ENCODE measurements at regions not wholly inside any gene's neighbourhood (a gene's known extent, or its start where the extent isn't known, plus 50 kb on each side); places are given as distances from the start of the nearest gene placed in this dataset.

DNA sequence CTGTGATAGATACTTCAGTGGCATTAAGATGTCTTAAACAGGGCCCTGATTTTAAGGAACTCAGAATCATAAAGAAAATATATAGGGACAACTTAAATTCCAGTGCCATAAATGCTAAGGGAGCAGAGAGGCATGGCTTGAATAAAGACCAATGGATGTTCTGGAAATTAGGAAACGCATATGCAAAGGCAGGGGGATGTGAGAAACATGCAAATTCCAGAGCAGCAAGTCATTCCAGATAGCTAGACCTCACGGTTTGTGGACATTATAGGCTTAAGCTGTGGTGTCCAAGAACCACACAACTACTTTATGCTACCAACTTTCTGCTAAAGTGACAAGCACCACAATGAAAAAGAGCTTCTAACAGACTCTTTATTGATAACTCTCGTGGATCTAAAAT lies 132.6 kb upstream of the ANK2 start:
- WGBS (ENCODE audit: insufficient coverage) = 73% methylated on average over 3 of the region's 3 CpGs

GRCh38 chr4:112923516-112923915 lies 125.9 kb upstream of the ANK2 start:
- no peak overlapping the region for H3K27ac ChIP-seq (ENCODE audit: low read depth, low read length)
- H3K4me1 ChIP-seq (ENCODE audit: control insufficient read depth, insufficient read depth, low read length) = peaks cover 4% of the 10 kb centered on the region
- H3K27me3 ChIP-seq (ENCODE audit: control insufficient read depth, insufficient read depth, low read length) = no peaks in the 10 kb centered on the region
- H3K4me3 ChIP-seq (ENCODE audit: low read depth, low read length) = no peak overlapping the region
- H3K9me3 ChIP-seq (ENCODE audit: control insufficient read depth, insufficient read depth, low read length) = no peaks in the 10 kb centered on the region
- H3K36me3 ChIP-seq (ENCODE audit: control insufficient read depth, insufficient read depth, low read length) = no peaks in the 10 kb centered on the region
- DNase-seq (ENCODE audit: low read depth in 4 of 6, low spot score in 6 of 6) = no peak
- no CpG with 5 or more reads among the region's 1 CpG for WGBS (ENCODE audit: insufficient coverage)

More for the DNA sequence above, 132.6 kb upstream of the ANK2 start:
- Histone ChIP-seq H3K27ac (ENCODE audit: low read depth, low read length) (no peak overlapping the region), H3K27me3 (ENCODE audit: control insufficient read depth, insufficient read depth, low read length) (no peaks in the 10 kb centered on the region), H3K36me3 (ENCODE audit: control insufficient read depth, insufficient read depth, low read length) (no peaks in the 10 kb centered on the region), H3K4me3 (ENCODE audit: low read depth, low read length) (no peak overlapping the region), H3K9me3 (ENCODE audit: control insufficient read depth, insufficient read depth, low read length) (no peaks in the 10 kb centered on the region), H3K4me1 (ENCODE audit: control insufficient read depth, insufficient read depth, low read length) (no peaks in the 10 kb centered on the region)
- DNase-seq (ENCODE audit: low read depth in 4 of 6, low spot score in 6 of 6) = no peak

DNA sequence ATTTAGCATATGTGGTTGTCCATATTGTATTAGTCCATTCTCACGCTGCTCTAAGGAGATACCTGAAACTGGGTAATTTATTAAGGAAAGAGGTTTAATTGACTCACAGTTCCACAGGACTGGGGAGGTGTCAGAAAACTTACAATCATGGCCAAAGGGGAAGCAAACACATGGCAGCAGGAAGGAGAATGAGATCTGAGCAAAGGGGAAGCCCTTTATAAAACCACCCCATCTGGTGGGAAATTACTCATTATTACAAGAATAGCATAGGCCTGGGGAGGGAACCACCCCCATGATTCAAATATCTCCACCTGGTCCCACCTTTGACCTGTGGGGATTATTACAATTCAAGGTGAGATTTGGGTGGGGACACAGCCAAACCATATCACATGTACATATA lies 122.6 kb upstream of the ANK2 start:
- Histone ChIP-seq H3K36me3 (ENCODE audit: control insufficient read depth, insufficient read depth, low read length) (no peaks in the 10 kb centered on the region), H3K4me3 (ENCODE audit: low read depth, low read length) (no peak overlapping the region), H3K27ac (ENCODE audit: low read depth, low read length) (no peak overlapping the region), H3K27me3 (ENCODE audit: control insufficient read depth, insufficient read depth, low read length) (no peaks in the 10 kb centered on the region), H3K9me3 (ENCODE audit: control insufficient read depth, insufficient read depth, low read length) (no peaks in the 10 kb centered on the region), H3K4me1 (ENCODE audit: control insufficient read depth, insufficient read depth, low read length) (peaks cover 4% of the 10 kb centered on the region)
- no peak for DNase-seq (ENCODE audit: low read depth in 4 of 6, low spot score in 6 of 6)
- 100% methylated on average over 1 of the region's 1 CpG for WGBS (ENCODE audit: insufficient coverage)

GRCh38 chr4:112927544-112927943 lies 121.9 kb upstream of the ANK2 start:
- Histone ChIP-seq H3K27ac (ENCODE audit: low read depth, low read length) (no peak overlapping the region), H3K4me3 (ENCODE audit: low read depth, low read length) (no peak overlapping the region), H3K27me3 (ENCODE audit: control insufficient read depth, insufficient read depth, low read length) (no peaks in the 10 kb centered on the region), H3K9me3 (ENCODE audit: control insufficient read depth, insufficient read depth, low read length) (no peaks in the 10 kb centered on the region), H3K36me3 (ENCODE audit: control insufficient read depth, insufficient read depth, low read length) (no peaks in the 10 kb centered on the region), H3K4me1 (ENCODE audit: control insufficient read depth, insufficient read depth, low read length) (peaks cover 4% of the 10 kb centered on the region)
- no peak for DNase-seq (ENCODE audit: low read depth in 4 of 6, low spot score in 6 of 6)
- no CpG with 5 or more reads among the region's 1 CpG for WGBS (ENCODE audit: insufficient coverage)

GRCh38 chr4:112931001-112931400 lies 118.5 kb upstream of the ANK2 start:
- DNase-seq (ENCODE audit: low read depth in 4 of 6, low spot score in 6 of 6) = no peak
- Histone ChIP-seq H3K4me3 (ENCODE audit: low read depth, low read length) (no peak overlapping the region), H3K9me3 (ENCODE audit: control insufficient read depth, insufficient read depth, low read length) (no peaks in the 10 kb centered on the region), H3K27ac (ENCODE audit: low read depth, low read length) (no peak overlapping the region), H3K4me1 (ENCODE audit: control insufficient read depth, insufficient read depth, low read length) (no peaks in the 10 kb centered on the region), H3K27me3 (ENCODE audit: control insufficient read depth, insufficient read depth, low read length) (no peaks in the 10 kb centered on the region), H3K36me3 (ENCODE audit: control insufficient read depth, insufficient read depth, low read length) (no peaks in the 10 kb centered on the region)
- 73% methylated on average over 2 of the region's 4 CpGs for WGBS (ENCODE audit: insufficient coverage)

DNA sequence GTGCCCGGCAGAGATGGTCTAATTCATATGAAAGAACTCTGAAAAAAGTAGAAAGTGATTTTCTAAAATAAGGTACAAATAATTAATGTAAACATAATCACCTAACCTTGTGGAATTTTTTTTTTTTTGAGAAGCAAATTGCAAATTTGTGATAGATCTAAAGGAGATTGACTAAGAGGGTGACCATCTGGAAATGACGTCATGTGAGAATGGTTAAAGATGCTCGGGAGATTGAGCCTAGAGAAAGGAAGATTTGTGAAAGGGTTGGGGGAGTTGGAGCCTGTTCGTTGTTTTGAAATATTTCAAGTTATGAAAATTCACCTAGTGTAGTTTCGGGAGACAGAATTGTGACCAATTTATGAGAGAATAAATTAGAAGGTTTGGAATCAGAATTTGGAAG lies 115.7 kb upstream of the ANK2 start:
- no peak overlapping the region for H3K27ac ChIP-seq (ENCODE audit: low read depth, low read length)
- H3K27me3 ChIP-seq (ENCODE audit: control insufficient read depth, insufficient read depth, low read length) = no peaks in the 10 kb centered on the region
- no peaks in the 10 kb centered on the region for H3K9me3 ChIP-seq (ENCODE audit: control insufficient read depth, insufficient read depth, low read length)
- H3K36me3 ChIP-seq (ENCODE audit: control insufficient read depth, insufficient read depth, low read length) = no peaks in the 10 kb centered on the region
- WGBS (ENCODE audit: insufficient coverage) = 88% methylated on average over 4 of the region's 5 CpGs
- no peak for DNase-seq (ENCODE audit: low read depth in 4 of 6, low spot score in 6 of 6)
- no peak overlapping the region for H3K4me3 ChIP-seq (ENCODE audit: low read depth, low read length)
- H3K4me1 ChIP-seq (ENCODE audit: control insufficient read depth, insufficient read depth, low read length) = no peaks in the 10 kb centered on the region

DNA sequence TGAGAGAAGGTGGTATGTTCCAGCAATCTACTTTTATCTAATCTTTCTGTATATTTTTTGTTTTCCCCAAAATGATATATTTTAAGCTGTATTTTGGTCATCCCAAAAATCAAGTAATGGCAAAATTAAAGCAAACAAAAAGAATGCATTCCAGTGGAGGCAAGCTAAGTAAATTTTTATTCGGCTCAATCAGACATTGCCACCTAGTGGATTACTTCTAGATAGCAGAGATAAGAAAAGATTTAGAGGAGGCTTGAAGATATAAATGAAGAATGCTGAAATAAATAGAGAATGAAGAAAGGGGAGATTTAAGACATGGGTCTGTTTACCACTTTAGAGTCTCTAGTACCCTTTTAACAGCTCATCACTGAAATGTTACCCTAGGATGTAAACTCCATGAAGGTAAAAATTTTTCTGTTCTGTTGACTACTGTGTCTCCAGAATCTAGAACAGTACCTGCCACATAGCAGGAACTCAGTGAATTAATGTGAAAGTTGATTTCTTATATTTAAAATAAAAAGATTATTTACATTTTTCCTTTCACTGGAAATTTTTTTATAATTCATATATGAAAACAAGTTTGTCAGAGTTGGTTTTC lies 110.9 kb upstream of the ANK2 start:
- no peaks in the 10 kb centered on the region for H3K36me3 ChIP-seq (ENCODE audit: control insufficient read depth, insufficient read depth, low read length)
- WGBS (ENCODE audit: insufficient coverage) = no CpG with 5 or more reads among the region's 1 CpG
- H3K4me1 ChIP-seq (ENCODE audit: control insufficient read depth, insufficient read depth, low read length) = no peaks in the 10 kb centered on the region
- DNase-seq (ENCODE audit: low read depth in 4 of 6, low spot score in 6 of 6) = peak in 5 of 6 donors; percentile 35 to 93 (median 67)
- no peak overlapping the region for H3K27ac ChIP-seq (ENCODE audit: low read depth, low read length)
- H3K27me3 ChIP-seq (ENCODE audit: control insufficient read depth, insufficient read depth, low read length) = no peaks in the 10 kb centered on the region
- no peak overlapping the region for H3K4me3 ChIP-seq (ENCODE audit: low read depth, low read length)
- H3K9me3 ChIP-seq (ENCODE audit: control insufficient read depth, insufficient read depth, low read length) = no peaks in the 10 kb centered on the region

DNA sequence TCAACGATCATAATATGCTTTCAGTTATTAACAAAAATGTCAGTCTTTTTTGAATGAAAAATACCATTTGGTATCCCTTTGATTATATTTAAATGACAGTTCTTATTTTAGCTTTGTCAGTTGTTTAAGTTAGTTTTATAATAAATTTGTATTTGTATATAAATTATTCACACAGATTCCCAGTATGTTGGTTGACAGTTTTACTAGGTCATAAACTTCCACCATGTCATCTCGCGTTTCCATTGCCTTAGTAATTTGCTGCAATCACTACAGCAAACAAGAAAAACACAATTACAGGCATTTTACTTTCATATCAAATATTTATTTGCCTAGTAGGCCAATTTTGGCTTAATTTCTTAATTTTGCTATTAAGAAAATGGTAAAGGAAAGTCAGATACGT lies 109.6 kb upstream of the ANK2 start:
- no peaks in the 10 kb centered on the region for H3K27me3 ChIP-seq (ENCODE audit: control insufficient read depth, insufficient read depth, low read length)

GRCh38 chr4:112940336-112940735 lies 109.1 kb upstream of the ANK2 start:
- Histone ChIP-seq H3K36me3 (ENCODE audit: control insufficient read depth, insufficient read depth, low read length) (no peaks in the 10 kb centered on the region), H3K4me1 (ENCODE audit: control insufficient read depth, insufficient read depth, low read length) (no peaks in the 10 kb centered on the region), H3K27ac (ENCODE audit: low read depth, low read length) (no peak overlapping the region), H3K9me3 (ENCODE audit: control insufficient read depth, insufficient read depth, low read length) (no peaks in the 10 kb centered on the region), H3K27me3 (ENCODE audit: control insufficient read depth, insufficient read depth, low read length) (no peaks in the 10 kb centered on the region), H3K4me3 (ENCODE audit: low read depth, low read length) (no peak overlapping the region)
- DNase-seq (ENCODE audit: low read depth in 4 of 6, low spot score in 6 of 6) = peak in 2 of 6 donors; percentile 7 to 83

More for the DNA sequence above, 109.6 kb upstream of the ANK2 start:
- no peak for DNase-seq (ENCODE audit: low read depth in 4 of 6, low spot score in 6 of 6)
- no peaks in the 10 kb centered on the region for H3K9me3 ChIP-seq (ENCODE audit: control insufficient read depth, insufficient read depth, low read length)
- H3K4me3 ChIP-seq (ENCODE audit: low read depth, low read length) = no peak overlapping the region
- H3K36me3 ChIP-seq (ENCODE audit: control insufficient read depth, insufficient read depth, low read length) = no peaks in the 10 kb centered on the region
- no CpG with 5 or more reads among the region's 4 CpGs for WGBS (ENCODE audit: insufficient coverage)
- H3K27ac ChIP-seq (ENCODE audit: low read depth, low read length) = no peak overlapping the region
- no peaks in the 10 kb centered on the region for H3K4me1 ChIP-seq (ENCODE audit: control insufficient read depth, insufficient read depth, low read length)

DNA sequence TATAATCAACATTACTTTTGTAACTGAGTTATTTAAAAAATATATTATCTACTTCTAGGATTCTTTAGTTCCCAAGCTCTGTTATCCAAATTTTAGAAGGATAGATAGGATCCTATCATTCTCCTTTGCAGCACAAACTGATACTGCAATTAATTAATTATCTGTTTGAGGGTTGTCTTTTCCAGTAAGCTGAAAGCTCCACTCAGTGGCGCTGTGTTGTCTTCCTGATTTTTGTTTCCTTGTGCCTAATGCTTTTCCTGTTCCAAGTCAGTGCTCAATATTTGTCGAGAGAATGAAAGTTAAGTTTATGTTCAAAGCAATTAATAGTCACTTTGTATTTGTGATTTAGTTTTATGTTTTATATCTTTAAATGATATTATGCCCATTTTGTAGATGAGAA lies 107.4 kb upstream of the ANK2 start:
- Histone ChIP-seq H3K27ac (ENCODE audit: low read depth, low read length) (no peak overlapping the region), H3K4me1 (ENCODE audit: control insufficient read depth, insufficient read depth, low read length) (no peaks in the 10 kb centered on the region), H3K9me3 (ENCODE audit: control insufficient read depth, insufficient read depth, low read length) (no peaks in the 10 kb centered on the region), H3K27me3 (ENCODE audit: control insufficient read depth, insufficient read depth, low read length) (no peaks in the 10 kb centered on the region), H3K36me3 (ENCODE audit: control insufficient read depth, insufficient read depth, low read length) (no peaks in the 10 kb centered on the region), H3K4me3 (ENCODE audit: low read depth, low read length) (no peak overlapping the region)
- no CpG with 5 or more reads among the region's 2 CpGs for WGBS (ENCODE audit: insufficient coverage)
- no peak for DNase-seq (ENCODE audit: low read depth in 4 of 6, low spot score in 6 of 6)
